Thyroid gland (tissue), 4 donors: ENCODE measurements at regions not wholly inside any gene's neighbourhood (a gene's known extent, or its start where the extent isn't known, plus 50 kb on each side); places are given as distances from the start of the nearest gene placed in this dataset.

Experiments
- CTCF ChIP-seq, 6 experiments: fragments of 200-600 bp in 3 of 6; fragments of 450-650 bp in 3 of 6; sonication (generic) in 3 of 6; IDR thresholded peaks; one replicate each; pipeline ENCODE4 v1.5.1; 2016 to 2019; ENCODE audit warnings: antibody characterized with exemption in 6 of 6, mild to moderate bottlenecking in 2 of 6, inconsistent platforms in 1 of 6, moderate library complexity in 1 of 6
- POLR2A ChIP-seq, 2 donors: fragments of 450-650 bp; IDR thresholded peaks; one replicate each; pipeline ENCODE4 v1.6.1; 2017; ENCODE audit warnings: antibody characterized with exemption in 2 of 2, mild to moderate bottlenecking in 2 of 2, moderate library complexity in 1 of 2

- TF ChIP-seq CTCF (IDR thresholded peaks at IDR 0.05) = no peak
- TF ChIP-seq POLR2A (IDR thresholded peaks at IDR 0.05) = no peak
Measured at GRCh38 chr4:133014473-133015135, 134.5 kb upstream of the PCDH10 start.
